Astrocyte (in vitro differentiated cells and primary cell): ENCODE measurements at regions not wholly inside any gene's neighbourhood (a gene's known extent, or its start where the extent isn't known, plus 50 kb on each side); places are given as distances from the start of the nearest gene placed in this dataset.

Experiments used
- DNase-seq: peaks from one replicate; pipeline ENCODE4 v3.0.0-alpha.2; 2010; ENCODE audit warnings: low read depth
- FAIRE-seq: peaks from 2 replicates; lab custom pipeline; 2011; peaks lifted over from hg19 to GRCh38; lab: Jason Lieb, UNC
- H2AFZ ChIP-seq: 2 replicates; pipeline ENCODE4 v1.6.0; 2012; ENCODE audit warnings: low read depth, low read length, inconsistent platforms
- H3K27ac ChIP-seq: 2 replicates; pipeline ENCODE4 v1.5.1; 2011; ENCODE audit warnings: low read depth, low read length, inconsistent platforms
- H3K27me3 ChIP-seq: 2 replicates; pipeline ENCODE4 v1.6.0; 2011; ENCODE audit warnings: low read length, inconsistent platforms; ENCODE audit not compliant: insufficient read depth
- H3K36me3 ChIP-seq: 2 replicates; pipeline ENCODE4 v1.5.1; 2011; ENCODE audit warnings: low read length, inconsistent platforms; ENCODE audit not compliant: insufficient read depth
- H3K4me1 ChIP-seq: 2 replicates; pipeline ENCODE4 v1.5.1; 2011; ENCODE audit warnings: low read length, inconsistent platforms; ENCODE audit not compliant: insufficient read depth
- H3K4me2 ChIP-seq: 2 replicates; pipeline ENCODE4 v1.6.0; 2012; ENCODE audit warnings: low read length, inconsistent platforms
- H3K4me3 ChIP-seq: 2 replicates; pipeline ENCODE4 v1.5.1; 2011; ENCODE audit warnings: low read depth, mild to moderate bottlenecking, low read length, inconsistent platforms; ENCODE audit not compliant: insufficient read depth
- H3K79me2 ChIP-seq: 2 replicates; pipeline ENCODE4 v1.6.0; 2012; ENCODE audit warnings: mild to moderate bottlenecking, low read length, inconsistent platforms; ENCODE audit not compliant: insufficient read depth
- H3K9ac ChIP-seq: 2 replicates; pipeline ENCODE4 v1.6.0; 2012; ENCODE audit warnings: mild to moderate bottlenecking, low read length, inconsistent platforms
- H3K9me3 ChIP-seq: 2 replicates; pipeline ENCODE4 v1.5.1; 2012; ENCODE audit warnings: low read depth, mild to moderate bottlenecking, low read length, inconsistent platforms; ENCODE audit not compliant: insufficient read depth
- H4K20me1 ChIP-seq: 2 replicates; pipeline ENCODE4 v1.6.0; 2012; ENCODE audit warnings: low read length, inconsistent platforms; ENCODE audit not compliant: insufficient read depth
- H3K27ac Mint-ChIP-seq: one replicate; pipeline ENCODE4 v1.8.0; 2021; ENCODE audit warnings: mild to moderate bottlenecking, mixed read lengths; ENCODE audit not compliant: unreplicated experiment
- H3K27me3 Mint-ChIP-seq: one replicate; pipeline ENCODE4 v1.8.0; 2021; ENCODE audit warnings: low read depth, mixed read lengths; ENCODE audit not compliant: unreplicated experiment
- H3K36me3 Mint-ChIP-seq: one replicate; pipeline ENCODE4 v1.8.0; 2021; ENCODE audit warnings: low read depth, mixed read lengths; ENCODE audit not compliant: unreplicated experiment
- H3K4me1 Mint-ChIP-seq: one replicate; pipeline ENCODE4 v1.8.0; 2021; ENCODE audit warnings: low read depth, mixed read lengths; ENCODE audit not compliant: unreplicated experiment
- H3K4me3 Mint-ChIP-seq: one replicate; pipeline ENCODE4 v1.8.0; 2021; ENCODE audit warnings: mild to moderate bottlenecking, moderate library complexity, mixed read lengths; ENCODE audit not compliant: unreplicated experiment
- H3K9me3 Mint-ChIP-seq: one replicate; pipeline ENCODE4 v1.8.0; 2021; ENCODE audit warnings: mild to moderate bottlenecking, mixed read lengths; ENCODE audit not compliant: unreplicated experiment
- EZH2 ChIP-seq: IDR thresholded peaks from 2 replicates; pipeline ENCODE4 v1.6.1; 2012; ENCODE audit warnings: mild to moderate bottlenecking, low read length, inconsistent platforms; ENCODE audit not compliant: insufficient read depth
- TF ChIP-seq, protein P1 (sequence below): IDR thresholded peaks from 2 replicates; pipeline ENCODE4 v1.5.1; 2011; ENCODE audit warnings: low read depth, mild to moderate bottlenecking, inconsistent platforms, low read length, moderate library complexity; ENCODE audit not compliant: insufficient read depth

GRCh38 chr12:46101485-46101869 lies 111.1 kb upstream of the SCAF11 start:
- no peaks in the 10 kb centered on the region for H3K27me3 ChIP-seq
- DNase-seq = no peak
- Mint-ChIP-seq H3K4me3 (no peak overlapping the region), H3K36me3 (no peaks in the 10 kb centered on the region), H3K9me3 (peaks cover 2% of the 10 kb centered on the region), H3K4me1 (no peaks in the 10 kb centered on the region), H3K27me3 (no peaks in the 10 kb centered on the region), H3K27ac (no peak overlapping the region)
- no peak overlapping the region for H3K4me2 ChIP-seq
- no peak overlapping the region for H3K4me3 ChIP-seq
- no peak for FAIRE-seq
- H3K9ac ChIP-seq = no peak overlapping the region
- no peaks in the 10 kb centered on the region for H3K79me2 ChIP-seq
- no peaks in the 10 kb centered on the region for H3K9me3 ChIP-seq
- H4K20me1 ChIP-seq = no peaks in the 10 kb centered on the region
- H3K4me1 ChIP-seq = no peaks in the 10 kb centered on the region
- H3K36me3 ChIP-seq = no peaks in the 10 kb centered on the region
- H3K27ac ChIP-seq = no peak overlapping the region
- TF ChIP-seq, protein P1, sequence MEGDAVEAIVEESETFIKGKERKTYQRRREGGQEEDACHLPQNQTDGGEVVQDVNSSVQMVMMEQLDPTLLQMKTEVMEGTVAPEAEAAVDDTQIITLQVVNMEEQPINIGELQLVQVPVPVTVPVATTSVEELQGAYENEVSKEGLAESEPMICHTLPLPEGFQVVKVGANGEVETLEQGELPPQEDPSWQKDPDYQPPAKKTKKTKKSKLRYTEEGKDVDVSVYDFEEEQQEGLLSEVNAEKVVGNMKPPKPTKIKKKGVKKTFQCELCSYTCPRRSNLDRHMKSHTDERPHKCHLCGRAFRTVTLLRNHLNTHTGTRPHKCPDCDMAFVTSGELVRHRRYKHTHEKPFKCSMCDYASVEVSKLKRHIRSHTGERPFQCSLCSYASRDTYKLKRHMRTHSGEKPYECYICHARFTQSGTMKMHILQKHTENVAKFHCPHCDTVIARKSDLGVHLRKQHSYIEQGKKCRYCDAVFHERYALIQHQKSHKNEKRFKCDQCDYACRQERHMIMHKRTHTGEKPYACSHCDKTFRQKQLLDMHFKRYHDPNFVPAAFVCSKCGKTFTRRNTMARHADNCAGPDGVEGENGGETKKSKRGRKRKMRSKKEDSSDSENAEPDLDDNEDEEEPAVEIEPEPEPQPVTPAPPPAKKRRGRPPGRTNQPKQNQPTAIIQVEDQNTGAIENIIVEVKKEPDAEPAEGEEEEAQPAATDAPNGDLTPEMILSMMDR = no peak
- TF ChIP-seq EZH2 = no peak
- no peak overlapping the region for H2AFZ ChIP-seq

- no peak overlapping the region for H3K4me3 ChIP-seq
- no peak overlapping the region for H3K27ac ChIP-seq
Observed at GRCh38 chr12:46100551-46101484, 110.4 kb upstream of the SCAF11 start.

More at GRCh38 chr12:46100551-46101484, 110.4 kb upstream of the SCAF11 start:
- Histone ChIP-seq H3K9ac (no peak overlapping the region), H3K9me3 (no peaks in the 10 kb centered on the region), H3K36me3 (no peaks in the 10 kb centered on the region), H3K27me3 (no peaks in the 10 kb centered on the region), H3K79me2 (no peaks in the 10 kb centered on the region), H2AFZ (no peak overlapping the region), H4K20me1 (no peaks in the 10 kb centered on the region), H3K4me2 (no peak overlapping the region), H3K4me1 (no peaks in the 10 kb centered on the region)
- Mint-ChIP-seq H3K9me3 (peaks cover 2% of the 10 kb centered on the region), H3K27ac (no peak overlapping the region), H3K4me3 (no peak overlapping the region), H3K27me3 (no peaks in the 10 kb centered on the region), H3K36me3 (no peaks in the 10 kb centered on the region), H3K4me1 (no peaks in the 10 kb centered on the region)
- DNase-seq (peak; percentile 0), FAIRE-seq (no peak)
- TF ChIP-seq, protein P1 = no peak
- TF ChIP-seq EZH2 = no peak
